MM.1S (cell line): ENCODE measurements at regions not wholly inside any gene's neighbourhood (a gene's known extent, or its start where the extent isn't known, plus 50 kb on each side); places are given as distances from the start of the nearest gene placed in this dataset.

Source experiments
- DNase-seq: peaks from one replicate; pipeline ENCODE4 v3.0.0-alpha.2; 2015
- H2AFZ ChIP-seq: fragments of 300-600 bp; sonication (generic); 2 replicates; pipeline ENCODE4 v1.6.0; 2016; ENCODE audit warnings: antibody characterized with exemption, low read length
- H3F3A ChIP-seq: fragments of 300-600 bp; sonication (generic); 2 replicates; pipeline ENCODE4 v1.6.1; 2016; ENCODE audit warnings: mild to moderate bottlenecking, antibody characterized with exemption, low read length, moderate library complexity, mixed read lengths; ENCODE audit not compliant: insufficient read depth
- H3K27ac ChIP-seq: fragments of 300-600 bp; sonication (generic); 2 replicates; pipeline ENCODE4 v1.5.1; 2016; ENCODE audit warnings: mild to moderate bottlenecking, low read length
- H3K27me3 ChIP-seq: fragments of 300-600 bp; sonication (generic); replicated peaks from 2 replicates; pipeline ENCODE4 v1.6.0; 2016; ENCODE audit warnings: low read length; ENCODE audit not compliant: insufficient read depth
- H3K36me3 ChIP-seq: fragments of 300-600 bp; sonication (generic); replicated peaks from 2 replicates; pipeline ENCODE4 v1.6.1; 2016; ENCODE audit warnings: mild to moderate bottlenecking, low read length, mixed read lengths; ENCODE audit not compliant: insufficient read depth
- H3K4me1 ChIP-seq: fragments of 300-600 bp; sonication (generic); 2 replicates; pipeline ENCODE4 v1.6.1; 2016; ENCODE audit warnings: low read length, mixed read lengths
- H3K4me2 ChIP-seq: fragments of 300-600 bp; sonication (generic); 2 replicates; pipeline ENCODE4 v1.6.0; 2016; ENCODE audit warnings: low read depth, low read length
- H3K4me3 ChIP-seq: fragments of 300-600 bp; sonication (generic); 2 replicates; pipeline ENCODE4 v1.5.1; 2016; ENCODE audit warnings: low read length, mixed read lengths
- H3K79me2 ChIP-seq: fragments of 300-600 bp; sonication (generic); 2 replicates; pipeline ENCODE4 v1.6.1; 2016; ENCODE audit warnings: mixed run types, low read length, mixed read lengths
- H3K9ac ChIP-seq: fragments of 300-600 bp; sonication (generic); 2 replicates; pipeline ENCODE4 v1.6.1; 2016; ENCODE audit warnings: low read length, mixed read lengths
- H3K9me2 ChIP-seq: fragments of 300-600 bp; sonication (generic); replicated peaks from 2 replicates; pipeline ENCODE4 v1.6.1; 2016; ENCODE audit warnings: mild to moderate bottlenecking, low read length, mixed read lengths; ENCODE audit not compliant: insufficient read depth
- H3K9me3 ChIP-seq: fragments of 300-600 bp; sonication (generic); replicated peaks from 2 replicates; pipeline ENCODE4 v1.6.1; 2016; ENCODE audit warnings: mild to moderate bottlenecking, low read length, mixed read lengths; ENCODE audit not compliant: insufficient read depth
- H4K20me1 ChIP-seq: fragments of 300-600 bp; sonication (generic); 2 replicates; pipeline ENCODE4 v1.6.1; 2016; ENCODE audit warnings: mild to moderate bottlenecking, low read length, moderate library complexity, mixed read lengths; ENCODE audit not compliant: insufficient read depth
- CTCF ChIP-seq: fragments of 300-600 bp; sonication (generic); IDR thresholded peaks from 2 replicates; pipeline ENCODE4 v1.5.1; 2016; ENCODE audit warnings: antibody characterized with exemption, low read length, mixed read lengths
- EZH2 ChIP-seq: fragments of 300-600 bp; sonication (generic); optimal IDR thresholded peaks from 2 replicates; pipeline ENCODE3; 2017; ENCODE audit warnings: low read depth, mild to moderate bottlenecking, antibody characterized with exemption, low read length, mixed read lengths
- EZH2phosphoT487 ChIP-seq: fragments of 300-600 bp; sonication (generic); IDR thresholded peaks from 2 replicates; pipeline ENCODE4 v1.6.1; 2018; ENCODE audit warnings: antibody characterized with exemption, low read length

GRCh38 chr2:5834501-5834900 is 142.3 kb downstream of the SOX11 start:
- Histone ChIP-seq H3K79me2 (no peaks in the 10 kb centered on the region), H3K9me2 (no peaks in the 10 kb centered on the region), H3K4me3 (no peak overlapping the region), H3K27ac (no peak overlapping the region), H3K4me2 (no peak overlapping the region), H3F3A (no peaks in the 10 kb centered on the region), H3K27me3 (no peaks in the 10 kb centered on the region), H4K20me1 (no peaks in the 10 kb centered on the region), H3K4me1 (no peaks in the 10 kb centered on the region), H3K9ac (no peak overlapping the region), H3K9me3 (no peaks in the 10 kb centered on the region), H2AFZ (no peak overlapping the region), H3K36me3 (no peaks in the 10 kb centered on the region)
- TF ChIP-seq CTCF (no peak), EZH2 (no peak)
- DNase-seq = no peak

GRCh38 chr2:5839550-5839949 is 147.4 kb downstream of the SOX11 start:
- H3K4me3 ChIP-seq = no peak overlapping the region
- no peaks in the 10 kb centered on the region for H3F3A ChIP-seq
- H3K9ac ChIP-seq = no peak overlapping the region
- H3K36me3 ChIP-seq = no peaks in the 10 kb centered on the region
- no peaks in the 10 kb centered on the region for H3K79me2 ChIP-seq
- no peaks in the 10 kb centered on the region for H3K9me3 ChIP-seq
- no peaks in the 10 kb centered on the region for H3K27me3 ChIP-seq
- no peak for DNase-seq
- H4K20me1 ChIP-seq = no peaks in the 10 kb centered on the region
- H3K27ac ChIP-seq = no peak overlapping the region
- no peaks in the 10 kb centered on the region for H3K9me2 ChIP-seq
- H3K4me2 ChIP-seq = no peak overlapping the region
- no peak for TF ChIP-seq EZH2phosphoT487
- TF ChIP-seq CTCF = no peak
- TF ChIP-seq EZH2 = no peak
- no peak overlapping the region for H2AFZ ChIP-seq
- no peaks in the 10 kb centered on the region for H3K4me1 ChIP-seq

DNA sequence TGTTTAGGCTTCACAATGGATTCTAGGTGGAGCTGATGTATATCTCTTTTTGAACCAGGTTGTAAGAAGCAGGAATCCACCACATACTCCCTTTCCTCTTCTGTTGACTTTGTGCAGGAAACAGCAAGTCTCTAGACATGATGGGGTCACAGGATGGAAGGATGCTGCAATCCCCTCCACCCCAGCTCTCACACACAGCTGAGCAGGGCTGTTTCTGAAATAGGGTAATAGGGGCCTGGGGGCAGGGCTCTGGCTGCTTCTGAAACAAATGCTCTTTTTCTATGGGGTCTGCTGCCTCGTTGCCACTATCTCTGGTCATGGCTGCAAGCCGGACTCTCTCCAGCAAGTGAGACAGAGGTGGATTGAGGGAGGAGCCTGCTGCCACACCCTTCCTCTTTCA is 148.9 kb downstream of the SOX11 start:
- H3K27me3 ChIP-seq = no peaks in the 10 kb centered on the region
- H3K27ac ChIP-seq = no peak overlapping the region
- no peaks in the 10 kb centered on the region for H3K79me2 ChIP-seq
- no peak for DNase-seq
- H3K4me1 ChIP-seq = no peaks in the 10 kb centered on the region
- H2AFZ ChIP-seq = no peak overlapping the region
- TF ChIP-seq EZH2phosphoT487 = no peak
- no peak for TF ChIP-seq CTCF
- TF ChIP-seq EZH2 = no peak
- no peaks in the 10 kb centered on the region for H3K9me2 ChIP-seq
- no peak overlapping the region for H3K4me3 ChIP-seq
- no peaks in the 10 kb centered on the region for H3K9me3 ChIP-seq
- H3K9ac ChIP-seq = no peak overlapping the region
- H4K20me1 ChIP-seq = no peaks in the 10 kb centered on the region
- no peaks in the 10 kb centered on the region for H3K36me3 ChIP-seq
- no peaks in the 10 kb centered on the region for H3F3A ChIP-seq
- no peak overlapping the region for H3K4me2 ChIP-seq
